Colonic mucosa (tissue), 4 donors: ENCODE measurements at regions not wholly inside any gene's neighbourhood (a gene's known extent, or its start where the extent isn't known, plus 50 kb on each side); places are given as distances from the start of the nearest gene placed in this dataset.
"Not testable (repeated sequence)": the region's sequence is repeated elsewhere in the genome, so short reads cannot be mapped to it uniquely, and the experiment has no call there.

Experiments
- DNase-seq: peaks from one replicate; pipeline ENCODE4 v3.0.0-alpha.2; 2020
- H3K27ac ChIP-seq: fragments of 200-600 bp; one replicate; pipeline ENCODE4 v1.8.0; 2021
- H3K27me3 ChIP-seq: fragments of 200-600 bp; one replicate; pipeline ENCODE4 v1.8.0; 2021
- H3K36me3 ChIP-seq: fragments of 200-600 bp; one replicate; pipeline ENCODE4 v1.8.0; 2021
- H3K4me1 ChIP-seq: fragments of 200-600 bp; one replicate; pipeline ENCODE4 v1.8.0; 2021; ENCODE audit warnings: mild to moderate bottlenecking
- H3K4me3 ChIP-seq: fragments of 200-600 bp; one replicate; pipeline ENCODE4 v1.8.0; 2021
- H3K9ac ChIP-seq, 2 donors: one replicate each; pipeline ENCODE4 v1.7.0; 2013; ENCODE audit warnings: control low read depth in 2 of 2, low read depth in 2 of 2, low read length in 2 of 2
- H3K9me3 ChIP-seq: fragments of 200-600 bp; one replicate; pipeline ENCODE4 v1.8.0; 2021
- intact Hi-C: fragments of 100-400 bp; cut with DNase I; formaldehyde crosslinking; loops from one replicate; pipeline ENCODE4 v1.14.1; 2022
- TF ChIP-seq, protein P1 (sequence below): fragments of 200-600 bp; IDR thresholded peaks from one replicate; pipeline ENCODE4 v1.8.0; 2022; ENCODE audit warnings: antibody characterized with exemption, mild to moderate bottlenecking
- donor health status: healthy.
- donor health status: DM: no; HTN: no; CAD: no.
- donor health status: DM: no; HTN: no; CAD: no.

DNA sequence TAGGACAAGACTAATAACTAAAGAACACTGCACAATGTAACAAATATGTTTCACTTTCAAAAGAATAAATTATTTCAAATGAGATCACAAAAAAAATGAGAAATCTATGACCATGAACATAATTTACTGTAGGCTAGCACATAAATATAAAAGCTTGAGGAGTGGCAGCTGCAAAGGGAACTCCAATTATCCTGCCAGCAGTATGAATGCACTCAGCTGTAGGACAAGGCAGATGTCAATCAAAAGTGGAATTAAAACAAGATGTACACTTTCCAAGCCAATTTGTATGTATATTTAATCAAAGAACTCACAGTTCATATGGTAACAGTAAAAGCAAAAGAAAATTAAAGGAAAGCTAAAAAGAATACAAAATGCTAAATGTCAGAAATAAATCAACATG, 76.6 kb upstream of the NCKAP5 start:
- no peaks in the 10 kb centered on the region for H3K27me3 ChIP-seq
- H3K4me3 ChIP-seq, result no peak overlapping the region
- no peaks in the 10 kb centered on the region for H3K9me3 ChIP-seq
- H3K27ac ChIP-seq, result no peak overlapping the region
- DNase-seq, result no peak
- TF ChIP-seq, protein P1, sequence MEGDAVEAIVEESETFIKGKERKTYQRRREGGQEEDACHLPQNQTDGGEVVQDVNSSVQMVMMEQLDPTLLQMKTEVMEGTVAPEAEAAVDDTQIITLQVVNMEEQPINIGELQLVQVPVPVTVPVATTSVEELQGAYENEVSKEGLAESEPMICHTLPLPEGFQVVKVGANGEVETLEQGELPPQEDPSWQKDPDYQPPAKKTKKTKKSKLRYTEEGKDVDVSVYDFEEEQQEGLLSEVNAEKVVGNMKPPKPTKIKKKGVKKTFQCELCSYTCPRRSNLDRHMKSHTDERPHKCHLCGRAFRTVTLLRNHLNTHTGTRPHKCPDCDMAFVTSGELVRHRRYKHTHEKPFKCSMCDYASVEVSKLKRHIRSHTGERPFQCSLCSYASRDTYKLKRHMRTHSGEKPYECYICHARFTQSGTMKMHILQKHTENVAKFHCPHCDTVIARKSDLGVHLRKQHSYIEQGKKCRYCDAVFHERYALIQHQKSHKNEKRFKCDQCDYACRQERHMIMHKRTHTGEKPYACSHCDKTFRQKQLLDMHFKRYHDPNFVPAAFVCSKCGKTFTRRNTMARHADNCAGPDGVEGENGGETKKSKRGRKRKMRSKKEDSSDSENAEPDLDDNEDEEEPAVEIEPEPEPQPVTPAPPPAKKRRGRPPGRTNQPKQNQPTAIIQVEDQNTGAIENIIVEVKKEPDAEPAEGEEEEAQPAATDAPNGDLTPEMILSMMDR, result no peak
- H3K9ac ChIP-seq, result no peak overlapping the region
- no peaks in the 10 kb centered on the region for H3K4me1 ChIP-seq
- intact Hi-C loops, result no loop called here
- H3K36me3 ChIP-seq, result no peaks in the 10 kb centered on the region

DNA sequence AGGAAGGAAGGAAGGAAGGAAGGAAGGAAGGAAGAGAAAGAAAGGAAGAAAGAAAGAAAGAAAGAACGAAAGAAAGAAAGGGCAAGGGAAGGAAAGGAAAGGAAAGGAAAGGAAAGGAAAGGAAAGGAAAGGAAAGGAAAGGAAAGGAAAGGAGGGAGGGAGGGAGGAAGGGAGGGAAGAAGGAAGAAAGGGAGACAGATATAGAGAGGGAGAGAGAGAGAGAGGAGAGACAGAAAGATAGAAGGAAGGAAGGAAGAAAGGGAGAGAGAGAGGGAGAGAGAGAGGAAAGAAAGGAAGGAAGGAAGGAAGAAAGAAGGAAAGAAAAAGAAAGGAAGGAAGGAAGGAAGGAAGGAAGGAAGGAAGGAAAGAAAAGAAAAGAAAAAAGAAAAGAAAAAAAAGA, 79.1 kb upstream of the NCKAP5 start:
- H3K4me3 ChIP-seq, H3K4me1 ChIP-seq, H3K9ac ChIP-seq, H3K36me3 ChIP-seq, H3K9me3 ChIP-seq, H3K27me3 ChIP-seq, intact Hi-C loops, H3K27ac ChIP-seq, DNase-seq: not testable (repeated sequence)

DNA sequence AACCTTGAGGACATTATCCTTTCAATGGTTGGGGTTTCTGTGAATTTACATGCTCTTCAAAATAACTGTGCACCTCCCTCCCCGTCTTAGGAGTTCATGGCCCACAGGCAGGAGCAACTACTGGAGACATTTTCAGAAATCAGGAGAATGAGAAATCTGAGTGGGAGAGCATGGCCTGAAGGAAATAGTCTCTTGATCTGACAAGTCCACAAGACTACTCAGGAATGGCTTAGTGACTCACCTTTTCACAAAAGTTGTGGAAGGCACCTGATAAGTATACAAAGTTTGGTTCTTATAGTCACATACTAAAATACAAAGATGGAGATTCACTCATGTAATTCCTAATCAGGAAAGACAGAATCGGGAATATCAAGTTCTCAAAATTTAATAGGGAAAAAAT, 83.6 kb upstream of the NCKAP5 start:
- no peak for DNase-seq
- H3K27ac ChIP-seq, result no peak overlapping the region
- no peak overlapping the region for H3K9ac ChIP-seq
- H3K9me3 ChIP-seq, result no peaks in the 10 kb centered on the region
- H3K36me3 ChIP-seq, result no peaks in the 10 kb centered on the region
- H3K4me1 ChIP-seq, result no peaks in the 10 kb centered on the region
- no peaks in the 10 kb centered on the region for H3K27me3 ChIP-seq
- TF ChIP-seq, protein P1, result no peak
- H3K4me3 ChIP-seq, result no peak overlapping the region
- intact Hi-C loops, result no loop called here

DNA sequence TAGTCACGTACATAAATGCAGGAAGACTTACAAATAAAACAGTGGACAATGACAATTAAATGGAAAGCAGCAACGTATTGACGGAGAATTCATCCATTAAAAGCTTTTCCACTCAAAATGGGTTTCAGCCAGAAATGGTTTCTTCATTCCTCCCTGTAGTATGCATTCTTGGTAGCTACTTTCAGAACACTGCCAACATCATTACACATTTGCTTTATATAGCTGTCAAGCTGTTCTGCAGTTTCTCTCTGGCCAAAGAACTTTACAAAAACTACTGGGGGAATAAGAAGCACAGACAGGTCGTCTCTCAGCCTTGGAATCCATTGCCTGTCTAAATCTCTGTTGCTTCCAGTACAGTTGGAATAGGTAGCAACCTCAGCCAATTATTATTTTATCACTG, 84.1 kb upstream of the NCKAP5 start:
- TF ChIP-seq, protein P1, result no peak
- no peak overlapping the region for H3K9ac ChIP-seq
- no peaks in the 10 kb centered on the region for H3K9me3 ChIP-seq
- H3K4me1 ChIP-seq, result no peaks in the 10 kb centered on the region
- no peak overlapping the region for H3K27ac ChIP-seq
- intact Hi-C loops, result no loop called here
- no peaks in the 10 kb centered on the region for H3K27me3 ChIP-seq
- DNase-seq, result no peak
- no peak overlapping the region for H3K4me3 ChIP-seq
- no peaks in the 10 kb centered on the region for H3K36me3 ChIP-seq

DNA sequence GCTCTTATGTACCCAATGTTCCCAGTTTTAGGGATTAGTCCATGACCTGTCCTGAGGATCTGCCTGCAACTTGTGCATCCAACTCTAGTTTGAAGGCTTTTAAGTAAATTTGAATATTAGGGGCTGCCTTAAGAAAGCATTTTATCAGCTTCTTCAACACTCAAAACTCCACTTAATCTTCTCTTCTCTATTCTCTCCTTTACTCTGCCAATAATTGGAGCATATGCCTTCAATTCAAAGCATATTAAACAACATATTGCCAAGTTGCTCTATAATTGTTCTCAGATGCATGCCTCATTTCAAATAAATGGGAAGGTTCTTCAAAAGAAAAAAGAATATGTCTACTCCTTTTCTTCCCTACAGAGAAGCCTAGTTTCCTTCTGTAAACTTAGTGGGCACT, 84.8 kb upstream of the NCKAP5 start:
- H3K9me3 ChIP-seq, result no peaks in the 10 kb centered on the region
- intact Hi-C loops, result no loop called here
- TF ChIP-seq, protein P1, result no peak
- H3K27ac ChIP-seq, result no peak overlapping the region
- H3K9ac ChIP-seq, result no peak overlapping the region
- H3K36me3 ChIP-seq, result no peaks in the 10 kb centered on the region
- no peaks in the 10 kb centered on the region for H3K4me1 ChIP-seq
- no peak overlapping the region for H3K4me3 ChIP-seq
- DNase-seq, result no peak
- H3K27me3 ChIP-seq, result no peaks in the 10 kb centered on the region

DNA sequence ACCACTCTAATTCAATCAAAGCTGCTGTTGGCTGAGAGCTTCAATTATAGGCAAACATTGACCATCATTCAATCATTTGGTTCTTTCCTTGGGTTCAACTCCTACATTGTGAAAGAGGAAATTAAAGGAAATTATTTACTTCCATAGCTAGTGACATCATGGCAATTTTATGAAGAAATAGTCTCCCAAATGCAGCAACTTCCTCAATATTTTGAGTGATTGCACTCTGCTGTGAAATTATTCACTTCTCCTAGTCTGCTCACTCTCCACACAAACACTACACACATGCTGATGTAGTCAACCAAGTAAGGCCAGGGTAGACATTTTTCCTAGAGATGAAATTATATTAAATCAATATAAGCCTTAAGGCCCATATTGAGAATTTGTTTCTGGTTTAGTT, 86.7 kb upstream of the NCKAP5 start:
- intact Hi-C loops, result no loop called here
- no peaks in the 10 kb centered on the region for H3K36me3 ChIP-seq
- DNase-seq, result no peak
- H3K27ac ChIP-seq, result no peak overlapping the region
- H3K9ac ChIP-seq, result no peak overlapping the region
- no peak overlapping the region for H3K4me3 ChIP-seq
- H3K9me3 ChIP-seq, result no peaks in the 10 kb centered on the region
- TF ChIP-seq, protein P1, result no peak
- no peaks in the 10 kb centered on the region for H3K27me3 ChIP-seq
- no peaks in the 10 kb centered on the region for H3K4me1 ChIP-seq
